ENCODE measurements at regions not wholly inside any gene's neighbourhood (a gene's known extent, or its start where the extent isn't known, plus 50 kb on each side); places are given as distances from the start of the nearest gene placed in this dataset.

DNA sequence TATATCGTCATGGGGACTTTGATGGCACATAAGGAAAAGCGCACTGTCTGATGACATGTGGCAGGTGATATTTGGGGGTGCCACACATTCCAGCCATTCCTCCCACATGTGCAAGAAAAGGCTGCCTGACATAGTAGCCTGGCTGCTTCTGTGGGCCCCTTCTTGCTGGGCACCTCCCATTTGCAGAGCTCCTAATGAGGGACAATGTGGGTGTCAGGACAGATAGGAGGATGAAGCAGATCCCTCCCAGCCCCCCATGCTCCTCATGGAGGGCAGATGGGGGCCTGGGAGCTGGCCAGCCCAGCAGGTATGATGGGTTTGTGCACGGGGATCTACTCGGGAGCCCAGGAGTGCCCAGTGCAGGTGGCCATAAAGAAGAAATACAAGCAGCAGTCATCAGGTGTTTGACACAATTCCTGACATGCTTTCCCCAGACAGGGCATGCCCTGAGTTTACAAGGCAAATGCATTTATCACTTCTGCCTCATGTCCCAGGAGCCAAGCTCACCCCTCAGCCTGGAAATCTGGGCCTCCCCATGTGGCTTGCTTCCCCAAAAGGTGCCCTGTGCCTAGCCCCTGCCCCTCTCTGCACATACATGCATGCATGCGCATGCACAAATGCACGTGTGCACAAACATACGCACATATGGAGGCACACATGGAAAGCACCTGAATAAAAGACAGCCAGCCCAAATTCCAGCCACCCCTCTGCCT, 260.6 kb upstream of the RPL38 start:
- WGBS, 2 donors, result 92 to 95% methylated on average over 7 of the region's 7 CpGs
- no peak overlapping the region for H3K9ac ChIP-seq (ENCODE audit: insufficient read depth in 1 of 2, low read length in 2 of 2)
- no peaks in the 10 kb centered on the region for H3K27me3 ChIP-seq (ENCODE audit: control insufficient read depth in 3 of 3, insufficient read depth in 3 of 3, low read length in 2 of 3)
- no peaks in the 10 kb centered on the region for H3K36me3 ChIP-seq (ENCODE audit: control insufficient read depth in 4 of 4, insufficient read depth in 4 of 4, low read length in 4 of 4)
- no peak for DNase-seq
- TF ChIP-seq, protein P1, sequence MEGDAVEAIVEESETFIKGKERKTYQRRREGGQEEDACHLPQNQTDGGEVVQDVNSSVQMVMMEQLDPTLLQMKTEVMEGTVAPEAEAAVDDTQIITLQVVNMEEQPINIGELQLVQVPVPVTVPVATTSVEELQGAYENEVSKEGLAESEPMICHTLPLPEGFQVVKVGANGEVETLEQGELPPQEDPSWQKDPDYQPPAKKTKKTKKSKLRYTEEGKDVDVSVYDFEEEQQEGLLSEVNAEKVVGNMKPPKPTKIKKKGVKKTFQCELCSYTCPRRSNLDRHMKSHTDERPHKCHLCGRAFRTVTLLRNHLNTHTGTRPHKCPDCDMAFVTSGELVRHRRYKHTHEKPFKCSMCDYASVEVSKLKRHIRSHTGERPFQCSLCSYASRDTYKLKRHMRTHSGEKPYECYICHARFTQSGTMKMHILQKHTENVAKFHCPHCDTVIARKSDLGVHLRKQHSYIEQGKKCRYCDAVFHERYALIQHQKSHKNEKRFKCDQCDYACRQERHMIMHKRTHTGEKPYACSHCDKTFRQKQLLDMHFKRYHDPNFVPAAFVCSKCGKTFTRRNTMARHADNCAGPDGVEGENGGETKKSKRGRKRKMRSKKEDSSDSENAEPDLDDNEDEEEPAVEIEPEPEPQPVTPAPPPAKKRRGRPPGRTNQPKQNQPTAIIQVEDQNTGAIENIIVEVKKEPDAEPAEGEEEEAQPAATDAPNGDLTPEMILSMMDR (IDR thresholded peaks at IDR 0.05; ENCODE audit: control extremely low read depth, extremely low read depth), result no peak
- no peak overlapping the region for H3K4me3 ChIP-seq
- peaks cover 0 to 8% (median 0%) of the 10 kb centered on the region in 5 donors for H3K4me1 ChIP-seq (ENCODE audit: control insufficient read depth in 5 of 5, insufficient read depth in 5 of 5, low read length in 5 of 5)
- H3K9me3 ChIP-seq (ENCODE audit: control insufficient read depth in 4 of 4, insufficient read depth in 3 of 4, low read length in 3 of 4), result no peaks in the 10 kb centered on the region
- H3K27ac ChIP-seq (ENCODE audit: low read depth in 1 of 2, low read length in 1 of 2), result no peak overlapping the region
- no peak for ATAC-seq (ENCODE audit: insufficient read depth, low FRiP score)

DNA sequence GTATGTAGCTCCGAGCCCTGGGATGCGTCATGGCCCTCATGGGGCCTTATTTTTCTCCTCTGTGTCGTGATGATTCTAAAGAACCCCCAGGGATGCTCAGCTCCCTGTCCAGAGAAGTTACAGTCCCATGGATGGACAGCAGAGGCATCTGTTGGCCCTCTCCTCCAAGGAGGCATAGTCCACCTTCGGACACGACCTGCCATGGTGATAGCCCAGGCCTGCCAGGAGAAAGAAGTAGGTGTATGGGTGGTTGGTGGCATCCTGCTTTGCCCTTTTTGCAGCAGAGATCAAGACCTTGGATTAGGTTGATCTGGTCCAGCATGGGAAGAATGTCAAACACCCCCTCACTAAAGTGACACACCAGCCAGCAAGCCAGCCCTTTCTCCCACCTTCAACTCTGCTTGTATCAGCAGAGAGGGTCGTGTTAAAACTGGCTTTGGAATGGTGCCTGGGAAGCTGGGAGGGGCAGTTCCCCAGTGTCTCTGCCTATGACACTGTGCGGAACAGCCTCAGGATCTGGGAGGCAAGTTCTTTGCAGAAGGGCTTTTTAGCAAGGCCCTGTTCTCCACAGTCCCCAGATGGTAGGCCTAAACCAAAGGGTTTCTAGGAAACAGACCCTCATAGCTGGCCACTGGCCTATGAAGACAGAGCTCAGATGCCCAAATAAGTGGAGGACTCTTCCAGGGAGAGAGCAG, 259.9 kb upstream of the RPL38 start:
- Histone ChIP-seq H3K27ac (ENCODE audit: low read depth in 1 of 2, low read length in 1 of 2) (no peak overlapping the region), H3K27me3 (ENCODE audit: control insufficient read depth in 3 of 3, insufficient read depth in 3 of 3, low read length in 2 of 3) (no peaks in the 10 kb centered on the region), H3K9ac (ENCODE audit: insufficient read depth in 1 of 2, low read length in 2 of 2) (no peak overlapping the region), H3K9me3 (ENCODE audit: control insufficient read depth in 4 of 4, insufficient read depth in 3 of 4, low read length in 3 of 4) (no peaks in the 10 kb centered on the region), H3K4me3 (no peak overlapping the region), H3K36me3 (ENCODE audit: control insufficient read depth in 4 of 4, insufficient read depth in 4 of 4, low read length in 4 of 4) (no peaks in the 10 kb centered on the region), H3K4me1 (ENCODE audit: control insufficient read depth in 5 of 5, insufficient read depth in 5 of 5, low read length in 5 of 5) (peaks cover 0 to 8% (median 0%) of the 10 kb centered on the region in 5 donors)
- ATAC-seq (ENCODE audit: insufficient read depth, low FRiP score) (no peak), DNase-seq (peak in 1 of 3 donors; percentile 49)
- TF ChIP-seq, protein P1 (IDR thresholded peaks at IDR 0.05; ENCODE audit: control extremely low read depth, extremely low read depth), result no peak
- 68 to 83% methylated on average over 7 of the region's 7 CpGs for WGBS, 2 donors

DNA sequence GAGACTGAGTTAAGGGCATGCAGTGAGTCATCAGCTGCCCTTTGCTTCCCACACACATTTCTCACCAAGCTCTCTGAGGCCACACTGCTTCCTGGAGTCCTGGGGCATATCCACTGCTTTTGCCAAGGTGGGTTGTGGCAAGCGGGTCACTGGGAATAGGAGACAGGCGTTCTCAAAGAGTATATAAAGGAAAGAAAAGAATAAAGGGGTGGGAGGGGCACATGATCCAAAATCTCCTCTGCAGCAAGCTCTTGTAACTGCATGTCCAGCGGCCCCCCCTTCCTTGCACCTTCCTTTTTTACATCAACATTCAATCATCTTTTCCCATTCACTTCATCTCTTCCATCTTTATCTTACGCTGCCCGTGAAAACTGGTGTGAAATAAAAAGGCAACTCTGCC, 259.1 kb upstream of the RPL38 start:
- Histone ChIP-seq H3K9me3 (ENCODE audit: control insufficient read depth in 4 of 4, insufficient read depth in 3 of 4, low read length in 3 of 4) (no peaks in the 10 kb centered on the region), H3K27me3 (ENCODE audit: control insufficient read depth in 3 of 3, insufficient read depth in 3 of 3, low read length in 2 of 3) (no peaks in the 10 kb centered on the region), H3K4me3 (no peak overlapping the region), H3K4me1 (ENCODE audit: control insufficient read depth in 5 of 5, insufficient read depth in 5 of 5, low read length in 5 of 5) (peaks cover 0 to 8% (median 0%) of the 10 kb centered on the region in 5 donors), H3K9ac (ENCODE audit: insufficient read depth in 1 of 2, low read length in 2 of 2) (no peak overlapping the region), H3K36me3 (ENCODE audit: control insufficient read depth in 4 of 4, insufficient read depth in 4 of 4, low read length in 4 of 4) (no peaks in the 10 kb centered on the region), H3K27ac (ENCODE audit: low read depth in 1 of 2, low read length in 1 of 2) (no peak overlapping the region)
- TF ChIP-seq, protein P1 (IDR thresholded peaks at IDR 0.05; ENCODE audit: control extremely low read depth, extremely low read depth), result no peak
- DNase-seq (no peak), ATAC-seq (ENCODE audit: insufficient read depth, low FRiP score) (no peak)
- 90 to 95% methylated on average over 5 of the region's 5 CpGs for WGBS, 2 donors

Data from lung (tissue), 11 donors.